Globus pallidus (tissue), 1 donor: ENCODE measurements at regions not wholly inside any gene's neighbourhood (a gene's known extent, or its start where the extent isn't known, plus 50 kb on each side); places are given as distances from the start of the nearest gene placed in this dataset.

Source experiments
- DNase-seq: peaks from one replicate; pipeline ENCODE4 v3.0.0-alpha.2; 2015; ENCODE audit warnings: low spot score

DNA sequence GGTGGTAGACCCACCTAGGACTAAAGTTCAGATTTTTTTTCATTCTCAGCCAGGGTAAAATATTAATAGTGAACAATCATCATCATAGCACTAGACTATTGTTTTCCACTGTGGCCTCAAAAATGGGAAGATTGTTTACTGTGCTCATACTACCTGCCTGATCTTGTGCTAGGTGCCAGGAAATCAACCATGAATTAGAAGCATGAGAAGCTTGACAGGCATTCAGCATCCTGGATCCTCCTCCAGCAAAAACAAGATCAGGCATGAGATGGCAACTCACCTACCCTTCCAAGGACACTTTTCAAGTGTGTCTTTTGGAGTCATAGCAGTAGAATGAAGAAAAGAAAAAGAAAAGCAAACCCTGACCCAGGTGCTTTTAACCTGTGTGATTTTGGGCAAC is 174.2 kb downstream of the CYLD start:
- no peak for DNase-seq

- no peak for DNase-seq
Observed at GRCh38 chr16:50915120-50915519, 173.2 kb downstream of the CYLD start.

DNA sequence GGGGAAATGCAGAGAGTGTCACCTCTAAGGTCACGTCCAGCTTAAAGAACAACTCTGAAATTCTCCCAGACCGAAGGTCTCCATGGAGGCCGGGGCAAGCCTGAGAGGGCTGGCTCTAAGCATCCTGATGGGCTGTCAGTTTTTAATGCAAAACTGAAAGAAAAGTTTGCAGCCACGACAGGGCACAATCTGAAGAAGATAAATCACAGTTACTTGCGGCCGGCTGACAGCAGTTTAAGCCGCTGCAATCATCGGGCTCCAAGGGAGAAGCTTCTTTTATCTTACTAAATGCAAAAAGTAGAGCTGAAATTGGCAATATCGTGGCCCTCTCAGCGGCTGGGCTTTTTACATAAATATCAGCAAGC is 168.8 kb downstream of the CYLD start:
- DNase-seq, result no peak

GRCh38 chr16:50909831-50910735 is 168.2 kb downstream of the CYLD start:
- DNase-seq, result peak; percentile 54

DNA sequence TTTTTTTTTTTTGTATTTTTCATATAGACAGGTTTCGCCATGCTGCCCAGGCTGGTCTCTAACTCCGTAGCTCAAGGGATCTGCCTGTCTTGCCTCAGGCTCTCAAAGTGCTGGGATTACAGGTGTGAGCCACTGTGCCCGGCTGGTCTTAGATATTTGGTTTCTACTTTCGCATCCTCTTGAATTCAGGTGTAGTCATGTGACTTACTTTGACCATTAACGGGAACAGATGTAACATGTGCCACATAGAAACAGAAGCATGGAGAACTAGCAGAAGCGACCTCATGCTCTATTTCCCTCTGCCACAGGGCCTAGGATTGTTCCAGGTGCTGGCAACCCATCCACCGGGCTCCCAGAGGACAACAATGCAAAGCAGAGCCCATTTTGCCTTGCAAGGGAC is 166.6 kb downstream of the CYLD start:
- no peak for DNase-seq

DNA sequence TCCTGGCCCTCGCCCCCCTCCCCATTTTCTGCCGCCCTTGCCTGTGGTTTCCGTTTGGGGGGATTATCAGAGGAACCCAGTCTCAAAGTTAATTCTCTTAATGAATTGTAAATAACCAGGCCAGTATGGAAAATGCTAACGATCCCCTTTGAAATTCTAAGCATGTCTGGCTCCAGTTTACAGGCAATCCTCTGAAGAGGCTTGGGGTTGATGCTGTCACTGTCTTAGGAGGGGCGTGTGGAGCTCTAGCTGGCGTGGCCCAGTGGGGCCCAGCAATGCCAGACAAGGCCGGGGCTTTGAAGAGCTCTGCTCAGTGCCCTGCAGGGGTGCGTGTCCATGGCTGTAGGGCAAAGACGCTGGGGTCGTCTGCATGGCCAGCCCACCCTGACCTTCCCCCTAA is 164.6 kb downstream of the CYLD start:
- DNase-seq, result no peak

DNA sequence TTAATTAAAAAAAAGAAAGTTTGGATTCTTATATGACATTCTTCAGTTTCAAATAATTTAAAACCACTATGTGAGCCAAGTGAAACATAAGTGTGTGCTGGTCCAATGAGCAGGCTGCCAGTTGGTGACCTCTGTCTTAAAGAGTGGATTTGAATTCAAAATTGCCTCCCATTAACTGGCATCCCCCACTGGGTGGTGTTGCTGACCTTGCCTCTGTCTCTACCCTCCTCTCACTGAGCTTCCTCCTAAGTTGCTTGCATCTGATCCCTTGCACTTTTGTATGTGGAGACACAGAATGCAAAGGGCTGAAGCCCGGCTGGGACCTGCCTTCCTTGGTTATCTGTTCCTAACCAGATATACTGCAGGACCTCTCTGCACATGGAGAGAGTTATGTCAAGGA is 160.6 kb downstream of the CYLD start:
- DNase-seq, result peak; percentile 58

GRCh38 chr16:50901062-50901461 is 159.2 kb downstream of the CYLD start:
- DNase-seq, result no peak

GRCh38 chr16:50900391-50900942 is 158.6 kb downstream of the CYLD start:
- DNase-seq, result no peak

- no peak for DNase-seq
Observed at GRCh38 chr16:50899951-50900350, 158.1 kb downstream of the CYLD start.

GRCh38 chr16:50889746-50890145 is 147.9 kb downstream of the CYLD start:
- no peak for DNase-seq

DNA sequence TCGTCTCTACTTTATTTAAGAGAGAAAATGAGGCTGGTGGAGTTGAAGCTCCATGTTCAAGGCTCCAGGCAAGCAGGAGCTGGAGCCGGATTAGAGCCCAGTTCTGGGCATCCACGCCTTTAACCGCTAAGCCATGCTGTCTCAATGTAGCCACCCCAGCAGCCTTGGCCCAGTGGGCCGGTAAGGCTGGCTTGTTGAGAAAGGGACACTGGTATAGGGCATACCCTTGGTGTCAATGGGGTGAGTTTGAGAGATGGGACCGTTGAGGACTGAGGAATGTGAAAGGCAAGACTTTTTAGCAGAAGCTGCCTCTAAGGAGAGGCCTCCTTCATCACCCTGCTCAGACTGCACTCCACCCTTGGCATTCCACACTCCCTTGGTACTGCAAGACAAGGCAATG is 147.4 kb downstream of the CYLD start:
- DNase-seq, result no peak

DNA sequence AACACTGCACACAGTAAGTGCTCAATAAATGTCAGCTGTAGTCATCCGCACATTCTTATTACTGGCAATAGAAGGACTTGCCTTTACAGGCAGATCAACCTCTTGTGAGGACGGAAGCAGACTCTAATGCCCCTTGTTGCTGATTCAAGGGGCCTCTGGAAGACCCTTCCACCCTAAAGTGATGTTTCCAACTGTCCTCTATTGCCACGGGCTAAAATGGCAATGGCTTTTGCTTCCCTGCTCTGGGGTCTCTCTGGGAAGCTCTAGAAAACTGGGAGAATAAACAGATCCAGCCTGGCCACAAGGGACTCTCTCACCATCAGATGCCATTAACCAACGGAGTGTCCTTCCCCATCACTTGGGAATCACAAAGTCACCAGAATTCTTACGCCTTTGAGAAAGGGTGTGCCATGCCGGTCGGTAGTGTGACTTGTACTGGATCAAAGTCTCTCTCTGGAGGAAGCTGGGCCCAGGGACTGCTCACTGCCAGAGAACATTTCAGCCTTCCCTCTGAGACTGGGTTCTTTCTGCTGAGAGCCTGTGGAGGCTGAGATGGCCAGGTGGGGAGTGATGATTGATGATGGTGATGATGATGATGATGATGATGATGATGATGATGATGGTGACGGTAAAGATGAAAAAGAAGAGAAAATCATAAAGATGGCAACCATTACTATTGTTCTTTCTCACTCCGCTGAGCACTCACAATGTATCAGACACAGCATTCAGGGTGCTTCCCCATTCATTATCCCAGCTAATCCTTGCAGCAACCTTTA is 146.8 kb downstream of the CYLD start:
- no peak for DNase-seq

- peak; percentile 13 for DNase-seq
Observed at GRCh38 chr16:50887500-50888298, 145.8 kb downstream of the CYLD start.

GRCh38 chr16:50884066-50884860 is 142.4 kb downstream of the CYLD start:
- no peak for DNase-seq

DNA sequence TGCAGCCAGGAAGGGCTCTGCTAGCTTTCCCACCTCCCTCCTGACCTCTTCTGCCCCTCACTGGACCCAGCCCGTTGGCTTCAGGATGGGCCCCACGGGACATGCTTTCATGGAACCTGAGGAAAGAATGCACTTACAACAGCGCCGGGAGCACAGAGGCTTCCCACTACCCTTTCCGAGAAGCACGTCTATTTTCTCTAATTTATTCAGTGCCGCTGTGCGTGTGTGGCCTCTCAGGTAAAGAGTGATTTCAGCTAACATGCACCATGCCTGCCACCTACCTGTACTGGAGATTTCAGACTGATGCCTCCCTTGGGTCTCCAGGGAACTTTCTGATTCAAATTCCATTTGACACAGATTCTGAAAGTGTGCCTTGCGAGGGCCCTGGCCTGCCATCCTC is 140.1 kb downstream of the CYLD start:
- no peak for DNase-seq

GRCh38 chr16:50881331-50881830 is 139.5 kb downstream of the CYLD start:
- no peak for DNase-seq

GRCh38 chr16:50880926-50881325 is 139.0 kb downstream of the CYLD start:
- DNase-seq, result no peak

DNA sequence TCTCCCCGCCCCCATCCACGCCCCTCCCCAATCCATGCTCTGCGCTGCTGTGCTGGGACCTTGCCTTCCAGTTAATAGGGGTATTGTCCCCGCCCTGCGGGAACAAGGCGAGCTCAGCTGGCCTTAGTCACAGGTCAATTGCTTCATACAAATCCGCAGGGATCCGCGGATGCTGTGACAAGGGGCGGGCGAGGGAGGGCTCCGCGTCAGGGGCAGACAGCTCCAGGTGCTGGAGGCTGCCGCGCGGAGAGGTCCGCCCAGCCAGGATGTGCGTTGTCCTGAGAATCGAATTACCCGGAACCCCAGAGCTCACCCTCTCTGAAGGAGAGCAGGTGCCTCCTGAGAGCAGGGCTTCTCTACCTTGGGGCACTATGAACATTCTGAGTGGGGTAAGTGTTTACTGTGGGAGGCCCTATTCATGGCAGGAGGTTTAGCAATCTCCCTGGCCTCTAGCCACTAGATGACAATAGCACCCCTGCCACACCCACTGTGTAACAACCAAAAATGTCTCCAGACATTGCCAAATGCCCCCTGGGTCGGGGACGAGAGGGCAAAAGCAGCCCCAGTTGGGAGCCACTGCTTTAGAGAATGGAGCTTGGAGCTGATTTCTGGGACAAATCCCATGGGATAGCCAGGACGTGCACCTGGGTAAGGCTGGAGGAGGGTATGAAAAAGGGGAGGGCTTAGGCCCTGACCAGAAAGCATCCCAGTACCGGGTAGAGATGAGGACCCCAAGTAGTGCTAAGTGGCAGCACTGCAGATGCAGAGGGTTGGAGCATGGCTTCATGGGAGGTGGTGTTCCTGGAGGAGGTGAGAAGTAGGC is 138.2 kb downstream of the CYLD start:
- peak; percentile 56 for DNase-seq

DNA sequence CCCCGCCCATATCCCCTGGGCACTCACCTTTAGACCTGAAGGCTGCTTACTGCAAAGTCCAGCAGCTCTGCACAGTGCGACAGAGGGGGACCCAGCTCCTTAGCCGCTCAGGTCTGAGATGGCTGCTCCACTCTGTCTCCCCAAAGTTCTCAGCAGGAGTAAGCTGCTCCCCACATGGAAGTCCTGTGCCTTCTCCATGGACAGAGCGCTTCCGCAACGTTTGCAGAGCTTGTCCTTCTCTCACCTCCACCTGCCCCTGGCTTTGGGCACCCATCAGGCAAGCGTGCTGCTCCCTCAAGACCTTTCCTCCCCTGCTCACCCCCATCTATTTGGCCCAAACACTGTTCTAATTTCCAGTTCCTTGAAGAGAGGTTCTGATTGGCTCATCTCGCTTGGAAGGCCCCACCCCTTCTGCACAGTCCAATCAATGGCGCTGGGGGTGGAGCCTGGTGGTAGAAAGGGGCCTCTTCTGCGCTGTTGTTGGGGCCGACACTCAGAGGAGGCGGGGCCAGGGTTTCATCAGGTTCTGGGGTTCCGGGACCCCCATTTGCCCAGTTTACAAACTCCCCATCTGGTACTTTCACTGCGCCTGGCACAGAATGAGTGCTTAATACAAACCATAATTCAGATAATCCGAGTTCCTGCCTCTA is 137.2 kb downstream of the CYLD start:
- peak; percentile 51 for DNase-seq
